Activated naive CD8-positive, alpha-beta T cell (primary cell): ENCODE measurements at regions not wholly inside any gene's neighbourhood (a gene's known extent, or its start where the extent isn't known, plus 50 kb on each side); places are given as distances from the start of the nearest gene placed in this dataset.

ENCODE experiments used
- H3K27ac Mint-ChIP-seq: one replicate; pipeline ENCODE4 v1.8.0; 2021; ENCODE audit warnings: mixed read lengths
- H3K27me3 Mint-ChIP-seq: one replicate; pipeline ENCODE4 v1.8.0; 2021; ENCODE audit warnings: mixed read lengths
- H3K36me3 Mint-ChIP-seq: one replicate; pipeline ENCODE4 v1.8.0; 2021; ENCODE audit warnings: mixed read lengths
- H3K4me1 Mint-ChIP-seq: one replicate; pipeline ENCODE4 v1.8.0; 2021; ENCODE audit warnings: low read depth, mixed read lengths
- H3K4me3 Mint-ChIP-seq: one replicate; pipeline ENCODE4 v1.8.0; 2021; ENCODE audit warnings: mild to moderate bottlenecking, mixed read lengths
- H3K9me3 Mint-ChIP-seq: one replicate; pipeline ENCODE4 v1.8.0; 2021; ENCODE audit warnings: low read depth, mixed read lengths

GRCh38 chr18:22846088-22846683 lies 86.9 kb upstream of the RBBP8 start:
- H3K9me3 Mint-ChIP-seq: no peaks in the 10 kb centered on the region
- peaks cover 4% of the 10 kb centered on the region for H3K27me3 Mint-ChIP-seq
- H3K36me3 Mint-ChIP-seq: no peaks in the 10 kb centered on the region
- H3K4me1 Mint-ChIP-seq: no peaks in the 10 kb centered on the region
- no peak overlapping the region for H3K27ac Mint-ChIP-seq
- H3K4me3 Mint-ChIP-seq: no peak overlapping the region

DNA sequence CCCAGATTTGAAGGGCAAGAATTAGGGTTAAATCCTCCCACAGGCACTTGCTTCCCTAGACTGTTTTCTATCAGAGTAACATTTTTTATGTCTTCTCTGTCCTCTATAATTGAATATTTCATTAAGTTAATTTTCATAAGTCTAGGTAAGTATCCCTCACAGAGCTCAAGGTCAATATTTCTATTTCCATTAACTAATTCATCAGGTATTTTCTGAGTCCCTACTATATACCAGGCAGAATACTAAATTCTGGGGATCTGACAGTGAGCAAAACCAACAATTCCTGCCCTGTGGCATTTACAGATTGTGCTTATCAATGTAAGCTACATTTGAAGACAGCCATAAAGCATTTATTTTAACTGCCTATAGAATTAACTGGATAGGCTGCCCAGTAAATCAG lies 86.4 kb upstream of the RBBP8 start:
- H3K27me3 Mint-ChIP-seq: peaks cover 4% of the 10 kb centered on the region

GRCh38 chr18:22847392-22847791 lies 85.7 kb upstream of the RBBP8 start:
- H3K4me1 Mint-ChIP-seq: no peaks in the 10 kb centered on the region
- H3K27me3 Mint-ChIP-seq: peaks cover 8% of the 10 kb centered on the region
- H3K4me3 Mint-ChIP-seq: no peak overlapping the region
- H3K36me3 Mint-ChIP-seq: no peaks in the 10 kb centered on the region
- H3K9me3 Mint-ChIP-seq: no peaks in the 10 kb centered on the region
- H3K27ac Mint-ChIP-seq: no peak overlapping the region

More for the DNA sequence above, 86.4 kb upstream of the RBBP8 start:
- Mint-ChIP-seq H3K27ac (no peak overlapping the region), H3K36me3 (no peaks in the 10 kb centered on the region), H3K4me1 (no peaks in the 10 kb centered on the region), H3K4me3 (no peak overlapping the region), H3K9me3 (no peaks in the 10 kb centered on the region)

- H3K4me1 Mint-ChIP-seq: no peaks in the 10 kb centered on the region
- peaks cover 11% of the 10 kb centered on the region for H3K27me3 Mint-ChIP-seq
- no peak overlapping the region for H3K4me3 Mint-ChIP-seq
- H3K36me3 Mint-ChIP-seq: no peaks in the 10 kb centered on the region
- H3K27ac Mint-ChIP-seq: no peak overlapping the region
- H3K9me3 Mint-ChIP-seq: no peaks in the 10 kb centered on the region
Observed at GRCh38 chr18:22847867-22848451, 85.2 kb upstream of the RBBP8 start.

DNA sequence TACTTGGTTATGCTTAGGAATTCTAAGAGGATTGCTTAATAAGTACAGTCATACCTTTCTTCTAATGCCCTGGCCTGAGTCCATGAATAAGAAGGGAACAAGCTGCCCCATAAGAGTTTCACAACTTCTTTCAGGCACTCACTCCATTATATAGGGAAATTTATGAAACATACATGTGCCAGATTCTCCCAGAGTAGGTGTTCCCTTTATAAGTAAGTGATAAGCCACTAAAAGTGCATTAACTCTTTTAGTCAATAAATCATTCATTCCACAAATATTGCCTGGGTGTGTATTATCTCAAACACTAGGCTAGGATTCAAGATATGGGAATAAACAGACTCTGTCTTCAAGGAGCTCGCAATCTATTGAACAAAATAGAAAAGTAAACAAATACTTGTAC lies 84.5 kb upstream of the RBBP8 start:
- no peaks in the 10 kb centered on the region for H3K36me3 Mint-ChIP-seq
- H3K27ac Mint-ChIP-seq: no peak overlapping the region
- H3K9me3 Mint-ChIP-seq: no peaks in the 10 kb centered on the region
- no peak overlapping the region for H3K4me3 Mint-ChIP-seq
- no peaks in the 10 kb centered on the region for H3K4me1 Mint-ChIP-seq
- H3K27me3 Mint-ChIP-seq: peaks cover 12% of the 10 kb centered on the region

GRCh38 chr18:22856870-22857269 lies 76.3 kb upstream of the RBBP8 start:
- Mint-ChIP-seq H3K27ac (no peak overlapping the region), H3K4me3 (no peak overlapping the region), H3K9me3 (no peaks in the 10 kb centered on the region), H3K36me3 (no peaks in the 10 kb centered on the region), H3K4me1 (no peaks in the 10 kb centered on the region), H3K27me3 (peaks cover 32% of the 10 kb centered on the region)

DNA sequence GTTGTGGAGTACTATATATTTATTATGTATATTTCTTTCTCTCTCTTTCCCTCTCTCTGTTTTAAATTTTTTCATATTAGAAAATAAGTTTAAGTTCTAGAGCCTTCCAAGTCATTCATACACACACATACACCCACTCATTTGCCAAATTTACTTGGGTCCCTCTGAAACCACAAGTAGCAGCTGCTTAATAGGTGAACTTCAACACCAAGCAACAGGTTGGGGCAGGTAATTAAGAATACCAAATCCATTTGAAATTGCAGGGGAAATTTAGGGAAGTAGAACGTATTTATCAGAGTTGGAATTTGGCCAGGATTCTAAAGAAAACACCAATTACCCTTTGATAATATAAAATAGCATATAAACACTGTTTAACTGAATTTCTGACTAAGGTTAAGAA lies 75.0 kb upstream of the RBBP8 start:
- Mint-ChIP-seq H3K4me3 (no peak overlapping the region), H3K4me1 (no peaks in the 10 kb centered on the region), H3K27me3 (peaks cover 26% of the 10 kb centered on the region), H3K9me3 (no peaks in the 10 kb centered on the region), H3K36me3 (no peaks in the 10 kb centered on the region), H3K27ac (no peak overlapping the region)

DNA sequence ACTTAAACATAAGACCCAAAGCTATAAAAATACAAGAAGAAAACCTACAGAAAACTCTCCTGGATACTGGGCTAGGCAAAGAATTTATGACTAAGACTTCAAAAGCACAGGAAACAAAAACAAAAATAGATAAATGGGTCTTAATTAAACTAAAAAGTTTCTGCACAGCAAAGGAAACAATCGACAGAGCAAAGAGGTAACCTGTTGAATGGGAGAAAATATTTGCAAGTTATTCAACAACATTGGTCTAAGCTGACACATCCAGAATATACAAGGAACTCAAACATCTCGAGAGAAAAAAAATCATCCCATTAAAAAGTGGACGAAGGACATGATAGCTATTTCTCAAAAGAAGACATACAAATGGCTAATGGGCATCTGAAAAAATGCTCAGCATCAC lies 72.3 kb upstream of the RBBP8 start:
- H3K27ac Mint-ChIP-seq: no peak overlapping the region
- peaks cover 18% of the 10 kb centered on the region for H3K27me3 Mint-ChIP-seq
- no peaks in the 10 kb centered on the region for H3K36me3 Mint-ChIP-seq
- no peaks in the 10 kb centered on the region for H3K9me3 Mint-ChIP-seq
- no peaks in the 10 kb centered on the region for H3K4me1 Mint-ChIP-seq
- no peak overlapping the region for H3K4me3 Mint-ChIP-seq

DNA sequence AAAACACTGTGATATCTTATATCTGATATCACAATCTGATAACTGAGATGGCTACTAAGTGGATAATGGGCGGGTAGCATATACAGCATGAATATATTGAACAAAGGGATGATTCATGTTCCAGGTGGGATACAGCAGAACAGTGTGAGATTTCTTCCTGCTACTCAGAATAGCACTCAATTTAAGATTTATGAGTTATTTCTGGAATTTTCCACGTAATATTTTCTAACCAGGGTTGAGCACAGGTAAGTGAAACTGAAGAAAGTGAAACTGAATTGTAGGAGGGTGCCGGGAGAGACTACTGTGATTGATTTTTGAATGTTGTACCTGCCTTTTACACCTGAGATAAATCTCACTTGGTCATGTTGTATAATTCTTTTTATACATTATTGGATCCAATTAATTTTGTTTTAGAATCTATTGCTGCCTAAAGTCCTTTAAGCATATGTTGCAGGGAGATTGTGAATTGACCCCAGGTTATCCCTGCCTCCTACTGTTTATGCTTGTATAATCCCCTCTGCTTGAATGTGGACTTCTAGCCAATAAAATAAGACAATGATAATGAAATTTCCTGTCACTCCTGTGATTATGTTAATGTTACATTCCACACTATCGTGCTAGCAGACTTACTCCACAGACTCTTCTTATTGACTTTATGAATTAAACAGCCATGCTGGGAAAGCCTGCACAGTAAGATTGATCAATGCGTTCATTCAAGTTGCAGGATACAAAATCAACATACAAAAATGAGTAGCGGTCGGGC lies 67.6 kb upstream of the RBBP8 start:
- Mint-ChIP-seq H3K4me1 (no peaks in the 10 kb centered on the region), H3K27me3 (peaks cover 8% of the 10 kb centered on the region)

GRCh38 chr18:22868831-22869230 lies 64.3 kb upstream of the RBBP8 start:
- Mint-ChIP-seq H3K27me3 (peaks cover 6% of the 10 kb centered on the region), H3K36me3 (no peaks in the 10 kb centered on the region), H3K9me3 (no peaks in the 10 kb centered on the region), H3K4me3 (no peak overlapping the region), H3K4me1 (peaks cover 9% of the 10 kb centered on the region), H3K27ac (no peak overlapping the region)

More for the DNA sequence above, 67.6 kb upstream of the RBBP8 start:
- Mint-ChIP-seq H3K36me3 (no peaks in the 10 kb centered on the region), H3K9me3 (no peaks in the 10 kb centered on the region), H3K27ac (no peak overlapping the region), H3K4me3 (no peak overlapping the region)

DNA sequence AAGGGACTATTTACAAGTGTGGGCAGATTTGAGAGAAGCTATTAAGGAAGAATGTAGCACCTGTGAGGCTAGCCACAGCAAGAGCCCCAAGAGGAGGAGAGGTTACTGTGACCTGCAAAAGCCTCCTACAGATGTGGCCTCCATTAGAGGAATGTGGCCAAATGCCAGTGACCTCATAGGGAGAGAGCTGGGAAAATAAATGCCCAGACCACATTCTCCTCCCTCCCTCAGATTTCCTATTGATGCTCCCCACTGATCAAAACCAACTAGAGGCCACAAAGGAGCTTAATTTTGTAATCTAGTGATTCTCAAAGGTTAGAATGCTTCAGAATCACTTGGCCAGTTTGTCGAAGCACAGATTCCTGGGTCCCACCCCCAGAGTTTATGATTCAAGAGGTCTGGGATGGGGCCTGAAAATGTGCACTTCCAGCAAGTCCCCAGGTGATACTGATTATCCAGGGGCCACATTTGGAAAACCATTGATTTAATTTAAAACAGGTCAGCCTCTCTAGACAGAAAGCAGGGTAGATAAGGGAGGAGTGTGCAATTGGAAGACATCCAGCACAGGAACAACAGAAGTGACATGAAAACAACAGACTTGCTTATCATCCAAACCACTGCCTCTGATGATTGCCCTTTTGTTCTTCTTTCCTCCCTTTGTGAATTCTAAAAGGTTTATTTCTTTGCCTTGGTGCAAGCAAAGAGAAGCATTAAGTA lies 61.2 kb upstream of the RBBP8 start:
- no peaks in the 10 kb centered on the region for H3K9me3 Mint-ChIP-seq
- H3K4me3 Mint-ChIP-seq: no peak overlapping the region
- no peak overlapping the region for H3K27ac Mint-ChIP-seq
- H3K4me1 Mint-ChIP-seq: peaks cover 9% of the 10 kb centered on the region
- H3K27me3 Mint-ChIP-seq: peaks cover 4% of the 10 kb centered on the region
- no peaks in the 10 kb centered on the region for H3K36me3 Mint-ChIP-seq

GRCh38 chr18:22872900-22873537 lies 60.1 kb upstream of the RBBP8 start:
- Mint-ChIP-seq H3K27ac (no peak overlapping the region), H3K4me3 (no peak overlapping the region), H3K4me1 (peaks cover 9% of the 10 kb centered on the region), H3K9me3 (no peaks in the 10 kb centered on the region), H3K27me3 (peaks cover 4% of the 10 kb centered on the region), H3K36me3 (no peaks in the 10 kb centered on the region)

- no peaks in the 10 kb centered on the region for H3K36me3 Mint-ChIP-seq
Observed at GRCh38 chr18:22879293-22879692, 53.8 kb upstream of the RBBP8 start.

DNA sequence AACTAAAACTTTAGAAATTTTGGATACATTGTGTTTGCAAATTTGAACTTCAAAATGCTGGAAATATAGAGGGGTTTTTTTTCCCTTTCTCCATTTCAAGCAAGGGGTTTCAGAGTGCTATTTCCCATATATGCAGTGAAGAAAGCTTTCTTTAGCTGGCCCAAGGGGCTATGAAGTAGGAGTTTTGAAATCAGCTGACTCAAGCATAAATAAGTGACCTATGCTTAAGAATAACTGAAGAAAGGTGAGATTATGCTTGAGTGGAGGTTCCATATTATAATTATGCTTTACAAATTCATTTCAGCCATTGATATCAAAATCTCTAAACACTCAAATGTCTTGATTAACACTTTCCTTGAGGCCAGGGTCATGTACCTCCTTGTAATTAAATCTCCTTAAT lies 51.0 kb upstream of the RBBP8 start:
- no peaks in the 10 kb centered on the region for H3K4me1 Mint-ChIP-seq
- H3K27me3 Mint-ChIP-seq: peaks cover 10% of the 10 kb centered on the region
- H3K4me3 Mint-ChIP-seq: no peak overlapping the region
- H3K36me3 Mint-ChIP-seq: no peaks in the 10 kb centered on the region
- H3K9me3 Mint-ChIP-seq: no peaks in the 10 kb centered on the region
- H3K27ac Mint-ChIP-seq: no peak overlapping the region

More at GRCh38 chr18:22879293-22879692, 53.8 kb upstream of the RBBP8 start:
- H3K27me3 Mint-ChIP-seq: peaks cover 3% of the 10 kb centered on the region
- no peak overlapping the region for H3K4me3 Mint-ChIP-seq
- H3K9me3 Mint-ChIP-seq: no peaks in the 10 kb centered on the region
- no peaks in the 10 kb centered on the region for H3K4me1 Mint-ChIP-seq
- H3K27ac Mint-ChIP-seq: no peak overlapping the region

GRCh38 chr18:22883179-22883578 lies 49.9 kb upstream of the RBBP8 start:
- no peak overlapping the region for H3K4me3 Mint-ChIP-seq
- H3K36me3 Mint-ChIP-seq: no peaks in the 10 kb centered on the region
- H3K27ac Mint-ChIP-seq: no peak overlapping the region
- no peaks in the 10 kb centered on the region for H3K4me1 Mint-ChIP-seq
- H3K27me3 Mint-ChIP-seq: peaks cover 10% of the 10 kb centered on the region
- H3K9me3 Mint-ChIP-seq: no peaks in the 10 kb centered on the region
